ENCODE measurements at regions not wholly inside any gene's neighbourhood (a gene's known extent, or its start where the extent isn't known, plus 50 kb on each side); places are given as distances from the start of the nearest gene placed in this dataset.

GRCh38 chr3:72553298-72553697 is 294.9 kb downstream of the SHQ1 start:
- no peak for TF ChIP-seq RAD21 (conservative IDR thresholded peaks at IDR 0.05 in 1 of 2, IDR thresholded peaks at IDR 0.05 in 1 of 2)
- no peak for TF ChIP-seq JUNB (IDR thresholded peaks at IDR 0.05)
- no peak for TF ChIP-seq POLR2A (IDR thresholded peaks at IDR 0.05; ENCODE audit: low read length)
- no peak for TF ChIP-seq CEBPB (IDR thresholded peaks at IDR 0.05)
- no peak for TF ChIP-seq HDAC2 (IDR thresholded peaks at IDR 0.05)
